ENCODE measurements at regions not wholly inside any gene's neighbourhood (a gene's known extent, or its start where the extent isn't known, plus 50 kb on each side); places are given as distances from the start of the nearest gene placed in this dataset.

- TF ChIP-seq CTCF (IDR thresholded peaks at IDR 0.05; ENCODE audit: borderline replicate concordance, extremely low read depth, low read length, poor library complexity, severe bottlenecking) = no peak
- TF ChIP-seq EZH2 (IDR thresholded peaks at IDR 0.05; ENCODE audit: borderline replicate concordance, low read depth, low read length, severe bottlenecking) = no peak
These were observed 758.0 kb downstream of the TYW1 start for GRCh38 chr7:67754651-67755050.

All from DND-41 (cell line).